MM.1S (cell line): ENCODE measurements at regions not wholly inside any gene's neighbourhood (a gene's known extent, or its start where the extent isn't known, plus 50 kb on each side); places are given as distances from the start of the nearest gene placed in this dataset.

ENCODE experiments used
- CTCF ChIP-seq: fragments of 300-600 bp; sonication (generic); IDR thresholded peaks from 2 replicates; pipeline ENCODE4 v1.5.1; 2016; ENCODE audit warnings: antibody characterized with exemption, low read length, mixed read lengths
- EZH2 ChIP-seq: fragments of 300-600 bp; sonication (generic); optimal IDR thresholded peaks from 2 replicates; pipeline ENCODE3; 2017; ENCODE audit warnings: low read depth, mild to moderate bottlenecking, antibody characterized with exemption, low read length, mixed read lengths

GRCh38 chr2:220489121-220489520, 861.7 kb downstream of the SLC4A3 start:
- TF ChIP-seq CTCF = no peak
- no peak for TF ChIP-seq EZH2
